HG02610 (cell line): ENCODE measurements at regions not wholly inside any gene's neighbourhood (a gene's known extent, or its start where the extent isn't known, plus 50 kb on each side); places are given as distances from the start of the nearest gene placed in this dataset.

Experiments used
- ATAC-seq: cut with Tn5 transposase; IDR thresholded peaks from one replicate; pipeline ENCODE4 v1.9.1; 2021; ENCODE audit warnings: mild to moderate bottlenecking, moderate library complexity; ENCODE audit not compliant: unreplicated experiment

- ATAC-seq, result no peak
Measured at GRCh38 chr11:45062115-45062514, 84.3 kb upstream of the PRDM11 start.

- no peak for ATAC-seq
Measured at GRCh38 chr11:45062974-45063635, 83.3 kb upstream of the PRDM11 start.

DNA sequence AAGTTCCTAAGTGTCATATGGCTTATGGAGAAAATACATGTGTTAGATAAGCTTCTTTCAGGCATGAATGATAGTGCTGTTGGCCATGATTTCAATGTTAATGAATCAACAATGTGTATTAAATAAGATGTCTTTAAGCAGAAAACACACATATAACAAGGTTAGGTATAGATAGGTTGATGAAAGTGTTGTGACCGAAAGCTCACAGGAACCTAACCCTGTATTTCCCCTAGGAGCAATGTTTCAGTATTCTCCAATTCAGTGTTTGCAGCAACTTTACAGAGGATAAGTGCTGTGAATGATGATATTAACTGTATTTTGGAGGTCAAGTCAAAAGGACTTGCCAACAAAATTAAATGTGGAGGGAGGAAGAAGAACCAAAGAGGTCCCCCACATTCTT lies 82.8 kb upstream of the PRDM11 start:
- no peak for ATAC-seq

DNA sequence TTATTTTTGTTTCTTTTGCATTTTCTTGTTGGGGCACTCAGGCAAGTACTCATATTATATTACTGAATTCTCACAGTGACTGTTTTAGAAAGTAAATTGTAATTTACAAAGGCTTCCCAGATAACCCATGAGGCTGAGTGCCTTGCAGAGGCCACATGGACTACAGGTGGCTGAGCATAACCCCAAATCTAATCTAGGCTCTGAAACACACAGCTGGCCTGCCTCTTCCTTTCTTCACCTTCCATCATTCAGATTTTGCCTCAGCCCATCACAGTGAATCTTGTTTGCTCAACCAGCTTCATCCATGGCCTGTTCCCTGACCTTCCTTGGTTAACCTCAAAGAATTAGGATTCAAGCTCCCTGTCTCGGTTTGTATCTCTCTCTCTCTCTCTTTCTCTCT lies 78.5 kb upstream of the PRDM11 start:
- ATAC-seq, result no peak

DNA sequence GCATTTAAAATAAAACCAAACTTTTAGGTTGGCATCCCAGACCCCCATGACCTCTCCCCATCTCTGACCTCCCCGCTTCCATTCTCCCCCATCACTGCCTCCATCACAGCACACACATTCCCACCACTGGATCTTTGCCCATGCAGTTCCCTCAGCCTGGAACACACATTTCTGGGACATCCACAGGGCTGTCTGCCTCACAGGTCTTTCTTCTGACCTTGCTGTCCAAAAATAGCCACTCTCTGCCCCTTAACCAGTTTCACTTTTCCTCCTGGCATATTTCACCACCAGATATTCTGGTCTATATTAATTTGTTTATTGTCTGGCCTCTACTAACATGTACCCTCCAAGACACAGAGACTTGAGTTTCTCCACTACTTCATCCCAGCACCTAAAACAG lies 75.2 kb upstream of the PRDM11 start:
- ATAC-seq, result no peak

- no peak for ATAC-seq
Measured at GRCh38 chr11:45073685-45074141, 72.7 kb upstream of the PRDM11 start.

- no peak for ATAC-seq
Measured at GRCh38 chr11:45075519-45075918, 70.9 kb upstream of the PRDM11 start.

GRCh38 chr11:45075952-45076351 lies 70.5 kb upstream of the PRDM11 start:
- no peak for ATAC-seq

GRCh38 chr11:45076761-45077160 lies 69.7 kb upstream of the PRDM11 start:
- no peak for ATAC-seq

DNA sequence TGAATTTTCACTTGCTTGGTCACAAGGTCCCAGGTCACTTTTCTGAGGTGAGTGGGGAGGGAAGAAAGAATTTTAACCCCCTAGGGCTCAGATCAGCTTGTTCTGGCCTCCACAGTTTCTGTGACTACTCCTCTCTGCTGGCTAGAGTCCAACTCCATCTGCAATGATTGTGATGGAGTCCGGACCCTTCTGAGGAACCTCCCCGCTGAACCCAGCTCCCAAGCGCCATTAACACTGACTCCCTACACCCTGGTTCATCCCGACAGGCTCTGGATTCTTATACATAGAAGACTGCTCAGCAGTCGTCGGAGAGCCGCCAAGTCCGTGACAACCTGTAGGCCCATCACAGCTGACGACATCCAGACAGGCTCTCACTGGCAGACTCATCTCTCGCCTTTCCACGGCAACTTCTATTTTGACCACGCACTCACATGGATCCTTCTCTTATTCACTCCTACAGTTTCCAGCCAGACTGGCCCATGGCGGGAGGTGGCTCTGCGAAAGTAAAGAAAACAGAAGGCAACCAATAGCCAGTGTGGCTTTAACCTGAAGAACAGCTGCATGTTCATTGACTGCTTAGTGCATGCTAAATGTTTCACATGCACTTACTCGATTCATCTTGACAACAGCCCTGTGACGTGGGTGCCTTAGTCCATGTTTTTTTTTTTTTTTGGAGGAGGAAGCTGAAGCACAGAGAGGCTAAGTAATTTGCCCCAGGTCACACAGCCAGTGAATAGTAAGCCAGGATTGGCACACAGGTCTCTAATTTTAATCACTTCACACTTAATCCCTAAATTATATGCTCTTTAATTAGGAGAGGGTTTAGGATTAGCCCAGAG lies 68.0 kb upstream of the PRDM11 start:
- no peak for ATAC-seq

DNA sequence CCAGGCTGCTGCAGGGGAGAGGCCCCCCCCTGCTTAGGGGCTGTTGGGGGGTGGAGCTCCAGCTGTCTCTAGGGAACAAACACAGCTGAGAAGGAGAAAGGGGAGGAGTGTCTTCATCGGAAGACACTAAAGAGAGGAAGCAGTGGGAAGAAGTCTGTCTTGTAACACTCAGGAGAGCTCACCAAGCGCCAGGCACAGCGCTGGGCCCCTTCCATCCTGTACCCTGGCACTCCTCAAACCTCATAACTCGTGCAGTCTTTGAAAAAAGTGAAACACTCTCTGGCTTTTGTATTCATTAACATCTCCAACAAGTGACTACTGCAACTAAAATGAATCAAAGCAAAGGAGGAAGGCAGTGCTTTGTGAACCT lies 67.4 kb upstream of the PRDM11 start:
- no peak for ATAC-seq

GRCh38 chr11:45079567-45079942 lies 66.9 kb upstream of the PRDM11 start:
- ATAC-seq, result no peak

- ATAC-seq, result peak; percentile 64
Measured at GRCh38 chr11:45079943-45080719, 66.3 kb upstream of the PRDM11 start.

GRCh38 chr11:45082744-45083543 lies 63.5 kb upstream of the PRDM11 start:
- ATAC-seq, result no peak

DNA sequence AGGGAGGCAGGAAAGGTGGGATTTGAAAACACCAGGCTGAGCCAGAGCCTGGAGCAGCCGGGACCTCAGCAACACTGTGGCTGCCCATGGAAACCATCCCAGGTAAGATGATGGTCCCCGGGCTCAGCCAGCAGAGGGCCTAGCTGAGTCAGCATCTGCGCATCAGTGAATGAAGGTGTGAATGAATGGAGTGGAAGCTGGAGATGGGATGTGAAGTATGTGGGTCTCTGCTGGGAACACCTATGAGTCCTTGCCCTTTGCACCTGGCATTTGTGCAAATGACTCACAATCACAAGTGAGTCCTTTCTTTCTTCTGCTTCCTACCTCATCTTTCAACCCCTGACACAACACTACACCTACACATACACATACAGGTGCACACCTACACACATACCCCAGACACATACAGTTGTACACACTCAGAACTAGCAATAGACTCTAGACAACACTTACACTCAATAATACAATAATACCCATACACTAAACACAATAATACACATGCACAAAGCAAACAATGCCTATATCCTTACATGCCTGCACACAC lies 62.8 kb upstream of the PRDM11 start:
- ATAC-seq, result no peak

GRCh38 chr11:45085646-45086501 lies 60.6 kb upstream of the PRDM11 start:
- no peak for ATAC-seq

GRCh38 chr11:45086526-45086925 lies 59.9 kb upstream of the PRDM11 start:
- no peak for ATAC-seq

- no peak for ATAC-seq
Measured at GRCh38 chr11:45087086-45087899, 59.1 kb upstream of the PRDM11 start.

- no peak for ATAC-seq
Measured at GRCh38 chr11:45087900-45088160, 58.6 kb upstream of the PRDM11 start.
